G401 (cell line): ENCODE measurements at regions not wholly inside any gene's neighbourhood (a gene's known extent, or its start where the extent isn't known, plus 50 kb on each side); places are given as distances from the start of the nearest gene placed in this dataset.
"Not testable (repeated sequence)": the region's sequence is repeated elsewhere in the genome, so short reads cannot be mapped to it uniquely, and the experiment has no call there.

Experiments
- DNase-seq: peaks from one replicate; pipeline ENCODE4 v3.0.0-alpha.2; 2015; ENCODE audit warnings: low spot score
- in situ Hi-C: cut with HindIII; loops from 2 replicates; pipeline ENCODE4 v1.10.0; 2016; ENCODE audit warnings: low sequenced_read_pairs, mixed read lengths

DNA sequence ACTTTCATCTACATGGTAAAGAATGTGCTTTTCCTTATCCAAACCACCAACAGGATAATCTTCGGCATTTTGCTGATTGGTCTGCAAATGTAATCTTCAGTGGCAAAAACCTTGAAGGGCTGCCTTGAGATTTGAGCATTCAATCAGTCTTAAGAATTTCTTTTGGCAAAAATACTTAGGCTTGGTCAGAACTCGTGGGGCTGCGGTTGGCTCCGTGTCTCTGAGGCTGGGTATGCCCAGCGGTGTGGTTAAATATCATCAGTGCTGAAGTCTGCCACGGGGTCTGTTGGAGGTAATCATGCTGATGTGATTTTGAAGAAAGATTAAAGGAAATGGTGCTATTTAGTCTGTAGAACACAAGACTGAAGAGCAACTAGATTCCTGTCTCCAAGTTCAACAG is 262.6 kb downstream of the EN1 start:
- no peak for DNase-seq
- in situ Hi-C loops, result no loop called here

DNA sequence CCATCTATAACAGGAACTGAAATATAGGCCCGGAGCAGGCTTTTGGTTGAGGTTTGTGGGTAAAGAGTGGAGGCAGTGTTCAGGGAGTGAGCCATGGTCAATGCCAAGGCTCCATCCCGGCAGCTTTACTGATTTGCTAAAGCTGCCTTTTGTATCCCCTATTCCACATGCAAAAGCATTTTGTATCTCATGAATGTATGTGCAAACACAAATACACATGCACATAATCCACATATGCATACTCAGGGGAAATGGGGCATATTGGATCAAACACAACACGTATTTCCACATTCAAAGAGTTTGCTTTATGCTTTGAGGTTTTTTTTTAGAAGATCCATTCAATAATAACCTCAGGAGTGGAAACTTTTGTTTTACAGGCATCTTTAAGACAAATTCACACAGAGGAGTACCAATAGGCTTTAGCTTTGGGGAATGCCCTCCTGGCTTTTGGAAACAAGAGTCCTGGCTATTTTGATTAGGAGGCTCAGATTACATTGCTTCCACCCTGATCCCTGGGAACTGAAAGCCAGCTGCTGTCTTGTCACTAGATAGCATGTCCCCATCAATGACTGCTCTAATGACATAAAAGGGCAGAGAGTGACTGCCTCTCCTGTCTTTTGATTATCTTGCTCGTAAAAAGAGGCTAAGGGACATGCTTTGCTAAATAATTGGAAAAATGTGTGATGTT is 263.2 kb downstream of the EN1 start:
- in situ Hi-C loops, result no loop called here
- DNase-seq, result no peak

DNA sequence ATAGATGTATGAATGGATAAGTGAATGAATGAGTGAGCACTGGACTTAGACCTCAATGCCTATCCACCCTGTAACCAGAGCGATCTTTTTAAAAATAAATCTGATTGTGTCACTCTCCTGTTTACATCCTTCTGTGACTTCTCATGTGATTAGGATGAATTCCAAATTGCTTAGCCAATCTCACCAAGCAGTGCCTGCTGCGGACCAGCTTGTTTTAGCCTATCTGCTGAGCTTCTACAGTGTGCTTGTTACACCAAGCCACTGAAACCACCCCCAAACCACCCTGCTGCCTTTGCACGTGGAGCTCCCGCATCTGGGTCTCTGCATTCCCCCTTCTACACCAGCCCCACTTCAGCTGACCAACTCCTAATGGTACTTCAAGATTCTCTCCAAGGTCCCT is 265.4 kb downstream of the EN1 start:
- in situ Hi-C loops, result no loop called here

DNA sequence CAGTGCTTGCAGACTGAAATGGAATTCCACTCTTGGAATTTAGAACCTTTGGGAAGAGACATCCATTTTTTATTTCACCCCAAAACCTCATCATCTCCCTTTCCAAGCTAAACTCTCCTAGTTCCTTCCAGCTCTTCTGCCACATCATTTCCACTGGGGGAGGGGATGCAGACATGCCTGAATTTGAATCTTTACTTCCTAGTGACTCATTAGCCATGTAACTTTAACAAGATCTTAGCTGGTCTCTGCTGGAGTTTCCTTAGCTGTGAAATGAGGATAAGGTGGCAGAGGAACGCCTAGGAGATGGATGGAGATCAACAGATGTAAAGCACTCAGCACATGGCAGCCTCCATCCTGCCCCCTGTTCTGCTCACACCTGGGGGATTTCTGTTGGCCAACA is 266.8 kb downstream of the EN1 start:
- no peak for DNase-seq
- in situ Hi-C loops, result no loop called here

More for the DNA sequence above, 265.4 kb downstream of the EN1 start:
- DNase-seq, result no peak

DNA sequence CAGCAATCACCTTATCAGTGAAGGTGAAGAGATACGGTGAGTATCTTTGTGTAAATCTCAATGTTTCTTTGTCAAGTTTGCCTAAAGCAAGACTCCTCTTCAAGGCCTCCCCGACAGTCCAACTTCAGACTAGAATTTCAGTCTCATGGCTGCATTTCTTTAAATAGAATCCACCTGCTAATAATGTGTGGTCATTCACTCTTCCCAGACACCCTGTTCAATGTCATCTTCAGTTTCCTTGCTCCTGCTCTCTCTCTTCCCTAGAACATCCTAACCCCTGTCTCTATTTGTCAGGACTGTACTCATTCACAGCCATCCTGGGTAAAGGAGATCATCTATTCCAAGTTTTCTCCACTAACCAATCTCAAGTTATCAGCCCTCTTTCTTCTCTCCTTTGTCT is 267.3 kb downstream of the EN1 start:
- no peak for DNase-seq
- in situ Hi-C loops, result no loop called here

DNA sequence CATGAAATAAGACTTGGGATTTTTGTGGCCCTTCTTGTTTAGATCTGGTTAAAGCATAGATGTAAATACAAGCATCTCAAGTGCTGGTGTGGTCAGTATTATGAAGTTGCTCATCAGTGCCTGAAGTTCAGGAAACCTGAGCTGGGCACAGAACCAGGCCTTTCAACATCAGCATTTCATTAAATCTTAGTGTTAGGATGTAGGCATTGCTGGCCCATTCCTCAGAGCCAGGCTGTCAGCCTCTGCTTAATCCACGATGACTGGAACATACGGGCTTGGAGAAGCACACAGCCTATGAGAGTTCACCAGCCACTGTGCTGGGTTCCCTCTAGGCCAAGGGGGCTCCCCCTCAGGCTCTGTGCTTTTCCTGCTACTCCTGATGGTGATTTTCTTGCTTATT is 270.2 kb downstream of the EN1 start:
- in situ Hi-C loops, result no loop called here
- DNase-seq, result no peak

DNA sequence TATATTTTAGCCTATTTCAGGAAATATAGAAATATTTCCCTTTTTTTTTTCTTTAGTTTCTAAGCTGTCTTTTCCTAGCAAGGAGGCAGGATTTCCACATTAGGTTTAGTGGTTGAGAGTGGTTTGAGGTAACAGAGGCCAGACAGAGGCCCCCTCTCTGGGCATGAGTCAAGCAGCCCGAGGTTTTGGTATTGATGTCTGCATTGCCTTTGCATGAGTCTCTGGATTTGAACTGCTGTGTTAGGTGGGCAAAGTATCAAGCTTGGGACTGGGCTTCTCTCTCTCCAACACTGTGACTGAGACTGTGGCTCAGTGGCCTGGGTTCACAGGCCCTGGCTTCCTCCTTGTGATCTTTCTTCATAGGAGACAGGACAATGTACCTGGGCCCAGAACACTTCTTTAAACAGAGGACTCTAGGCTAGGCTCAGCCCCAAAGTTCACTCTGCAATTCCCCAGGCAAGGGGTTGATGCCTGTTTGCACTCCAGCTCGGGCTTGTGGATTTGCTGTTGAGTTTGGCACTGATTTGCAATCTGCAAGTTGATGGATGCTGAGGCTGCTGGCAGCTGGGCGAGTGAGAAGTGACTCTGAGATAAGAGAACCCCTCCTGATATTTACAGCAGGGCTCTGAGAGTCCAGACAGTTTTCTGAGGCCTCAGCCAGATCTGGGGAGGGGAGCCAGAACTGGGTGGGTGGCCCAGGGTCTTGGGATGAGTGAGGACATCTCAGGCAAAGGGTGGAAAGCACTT is 271.2 kb downstream of the EN1 start:
- in situ Hi-C loops, result no loop called here

DNA sequence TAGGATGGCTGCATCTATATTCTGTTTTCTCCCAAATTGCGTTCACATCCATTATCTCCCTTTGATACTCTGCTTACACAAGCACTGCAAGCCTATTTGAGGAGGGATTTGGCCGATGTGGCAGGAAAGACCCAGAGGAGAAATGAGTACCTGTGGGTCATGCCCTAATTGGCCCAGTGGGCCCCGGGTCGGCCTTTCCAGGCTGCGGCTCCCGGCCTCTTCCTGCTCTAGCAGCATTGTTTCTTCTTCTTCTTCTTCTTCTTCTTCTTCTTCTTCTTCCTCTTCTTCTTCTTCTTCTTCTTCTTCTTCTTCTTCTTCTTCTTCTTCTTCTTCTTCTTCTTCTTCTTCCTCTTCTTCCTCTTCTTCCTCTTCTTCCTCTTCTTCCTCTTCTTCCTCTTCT is 275.1 kb downstream of the EN1 start:
- in situ Hi-C loops, DNase-seq: not testable (repeated sequence)

More for the DNA sequence above, 271.2 kb downstream of the EN1 start:
- no peak for DNase-seq

DNA sequence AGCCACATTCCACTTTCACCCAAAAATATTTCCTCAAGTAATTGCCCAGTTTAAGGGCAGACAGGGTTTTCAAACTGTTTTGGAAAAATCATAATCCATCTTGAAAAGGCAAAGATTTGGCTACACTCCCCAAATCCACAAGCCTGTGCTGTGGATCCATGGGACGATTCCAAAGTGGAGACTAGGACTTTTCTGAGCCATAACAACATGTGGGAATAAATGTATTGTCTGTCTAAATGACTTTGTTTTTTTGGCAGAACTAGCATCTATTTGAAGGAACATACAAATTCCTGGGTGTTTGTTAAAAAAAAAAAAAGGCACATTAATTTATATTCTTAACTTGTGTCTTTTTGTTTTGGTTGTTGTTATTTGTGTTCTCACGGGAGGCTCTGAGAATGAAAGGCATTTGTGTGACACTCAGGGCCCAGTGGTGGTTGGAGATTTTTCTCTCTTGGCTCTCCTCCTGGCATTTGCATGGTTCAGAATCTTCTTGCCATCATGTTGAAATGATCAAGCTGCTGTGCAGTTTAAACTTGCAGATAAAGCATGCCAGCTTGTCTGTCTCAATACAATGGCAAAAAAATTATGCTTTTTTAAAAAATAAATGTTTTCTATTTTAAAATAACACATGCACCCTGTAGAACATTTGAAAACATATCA is 277.4 kb downstream of the EN1 start:
- in situ Hi-C loops, result no loop called here
- no peak for DNase-seq

DNA sequence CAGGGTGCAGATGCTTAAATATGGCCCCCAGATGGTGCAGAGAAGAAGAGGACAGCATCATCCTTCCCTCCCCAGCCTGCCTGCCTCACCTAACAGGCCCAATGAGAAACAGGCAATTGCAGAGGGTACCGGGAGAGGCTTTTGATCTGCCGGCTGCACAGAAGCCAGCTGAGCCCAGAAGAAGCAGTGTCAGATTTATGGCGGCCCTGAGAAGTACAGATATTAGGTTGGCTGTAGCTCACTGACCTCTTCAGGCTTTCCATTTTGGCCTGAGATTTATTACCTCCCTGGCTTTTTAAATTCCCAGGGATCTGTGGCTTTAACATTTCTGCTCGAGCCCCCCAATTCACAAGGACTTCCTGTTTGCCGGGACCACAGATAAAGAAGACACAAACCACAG is 278.7 kb downstream of the EN1 start:
- in situ Hi-C loops, result no loop called here
- no peak for DNase-seq

DNA sequence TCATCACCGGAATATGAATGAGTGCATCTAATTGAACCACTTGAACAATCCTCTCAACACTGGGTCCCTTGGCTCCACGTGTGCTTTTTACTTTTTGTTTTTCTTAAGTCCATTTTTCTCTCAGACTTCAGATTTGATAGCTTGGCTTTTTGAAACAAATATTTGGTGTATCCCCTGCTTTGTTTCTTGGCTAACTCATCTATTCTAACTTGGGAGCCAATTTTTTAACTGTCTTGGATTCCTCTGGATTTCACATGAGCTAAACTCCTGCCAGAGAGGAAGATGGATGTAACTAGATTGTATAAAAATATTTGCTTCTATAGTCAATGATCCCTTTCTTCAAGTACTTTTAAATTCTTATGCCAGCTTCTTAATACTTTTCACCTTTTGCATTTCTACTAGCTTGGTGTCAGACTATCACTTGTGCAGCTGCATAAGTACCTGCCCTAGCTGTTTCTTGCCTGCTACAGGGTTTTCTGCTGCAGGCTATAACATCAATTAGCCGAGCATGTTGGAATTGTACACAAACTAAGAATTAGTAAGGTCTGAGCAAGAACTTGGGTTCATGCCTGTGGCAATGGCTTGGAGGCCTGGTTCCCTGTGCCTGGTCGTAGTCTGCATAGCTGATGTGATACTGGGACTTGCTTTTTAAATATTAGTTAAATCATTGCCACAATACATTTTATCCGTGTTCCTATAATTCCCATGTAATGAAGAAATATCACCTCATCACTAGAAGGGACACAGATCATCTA is 281.5 kb downstream of the EN1 start:
- in situ Hi-C loops, result no loop called here
- DNase-seq, result no peak

DNA sequence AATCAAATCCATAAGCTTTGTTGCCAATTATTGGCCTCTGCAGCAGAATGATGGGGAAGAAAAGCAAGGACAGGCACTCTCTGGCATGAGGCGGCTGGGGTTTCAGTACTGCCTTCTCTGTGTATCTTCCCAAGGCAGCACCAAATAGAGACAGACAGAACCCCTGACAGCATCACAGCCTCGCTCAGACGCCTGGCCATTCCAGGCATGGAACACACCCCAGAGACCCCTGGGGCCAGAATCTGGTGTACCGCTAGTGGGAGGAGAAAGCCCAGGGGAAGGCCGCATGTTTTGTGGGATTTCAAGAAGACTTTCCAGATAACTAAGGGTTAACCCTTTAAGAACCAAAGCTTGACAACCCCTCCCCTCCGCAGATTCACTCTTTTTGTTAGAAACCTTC is 282.1 kb downstream of the EN1 start:
- in situ Hi-C loops, result no loop called here
- no peak for DNase-seq

DNA sequence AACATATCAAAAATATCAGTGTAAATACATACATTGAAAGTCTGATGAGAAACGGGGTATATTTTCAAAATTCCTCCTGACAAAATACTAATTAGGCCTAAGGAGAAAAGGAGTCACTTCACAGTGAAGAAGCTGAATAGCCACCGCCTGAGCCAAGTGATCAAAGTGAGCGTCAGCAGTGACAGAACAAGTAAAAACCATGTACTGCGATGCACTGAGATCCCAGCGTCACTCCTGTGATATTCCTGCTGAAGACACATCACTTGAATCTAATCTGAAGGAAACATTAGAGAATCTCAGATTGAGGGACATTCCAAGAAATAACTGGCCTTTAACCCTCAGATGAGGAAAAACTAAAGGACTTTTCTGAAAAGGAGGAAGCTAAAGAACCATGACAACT is 285.3 kb downstream of the EN1 start:
- in situ Hi-C loops, result no loop called here
- DNase-seq, result no peak

DNA sequence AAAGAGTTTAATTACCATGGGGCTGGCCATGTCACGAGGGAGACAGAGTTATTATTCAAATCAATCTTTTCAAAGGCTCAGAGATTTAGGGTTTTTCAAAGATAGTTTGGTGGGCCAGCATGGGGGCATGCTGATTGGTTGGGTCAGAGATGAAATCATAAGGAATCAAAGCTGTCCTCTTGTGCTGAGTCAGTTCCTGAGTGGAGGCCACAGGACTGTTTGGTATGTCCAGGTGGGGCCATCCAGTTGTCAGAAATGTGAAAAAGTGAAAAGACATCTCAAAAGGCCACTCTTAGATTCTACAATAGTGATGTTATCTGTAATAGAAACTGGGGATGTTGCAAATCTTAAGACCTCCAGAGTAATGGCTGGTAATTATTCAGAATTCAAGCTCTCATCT is 288.6 kb downstream of the EN1 start:
- in situ Hi-C loops, result no loop called here
- no peak for DNase-seq

DNA sequence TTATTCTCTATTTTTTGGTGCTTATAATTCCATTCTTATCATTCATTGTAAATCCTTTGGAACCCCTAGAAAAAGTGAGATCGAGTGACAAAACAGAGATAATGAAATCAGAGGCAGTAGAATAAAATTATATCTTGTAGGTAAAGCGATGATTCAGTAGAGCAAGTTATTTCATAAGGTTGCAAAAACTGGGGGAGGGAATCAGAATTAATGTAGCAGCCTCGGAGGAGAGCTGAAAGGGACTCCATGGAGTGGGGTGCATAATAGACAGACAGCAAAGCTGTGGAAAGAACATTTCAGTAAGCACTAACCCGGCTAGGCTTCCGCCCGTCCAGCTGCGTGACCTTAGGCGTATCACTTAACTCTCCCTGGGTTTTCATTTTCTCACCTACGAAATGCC is 289.7 kb downstream of the EN1 start:
- DNase-seq, result no peak
- in situ Hi-C loops, result no loop called here

DNA sequence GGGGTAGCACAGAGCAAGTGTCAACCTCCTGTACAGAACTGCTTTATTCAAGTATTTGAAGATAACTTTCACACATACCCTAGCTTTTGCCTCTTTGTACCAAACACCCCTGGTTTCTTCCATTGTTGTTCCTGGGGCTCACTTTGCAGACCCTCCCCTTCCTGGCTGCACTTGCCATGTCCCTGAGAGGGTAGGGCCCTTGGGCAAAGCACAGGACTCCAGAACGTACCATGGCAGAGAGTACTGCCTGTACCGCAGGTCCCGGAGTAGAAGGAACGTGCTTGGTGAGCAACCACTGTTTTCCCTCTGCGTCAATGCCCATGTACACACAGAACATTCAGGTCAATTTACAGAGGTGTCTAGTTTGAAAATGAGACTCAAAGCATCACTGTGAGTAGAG is 290.4 kb downstream of the EN1 start:
- in situ Hi-C loops, result no loop called here

DNA sequence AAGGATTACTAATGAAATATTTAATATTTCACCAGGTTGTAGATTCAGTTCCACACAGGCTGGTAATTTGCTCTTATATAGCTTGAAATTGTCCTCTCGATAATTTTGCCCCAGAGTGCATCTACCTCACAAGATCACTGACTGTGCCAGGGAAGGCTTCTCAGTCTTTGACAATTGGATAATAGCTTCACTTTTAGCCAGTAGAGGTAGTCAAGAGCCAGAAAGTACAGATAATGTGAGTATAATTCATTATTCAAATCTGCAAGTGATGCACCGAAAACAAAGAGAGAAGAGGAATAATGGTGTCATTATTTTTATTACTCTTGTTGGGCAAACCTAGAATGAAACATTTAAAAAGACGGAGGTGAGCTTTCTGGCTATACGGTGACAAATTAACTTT is 292.8 kb downstream of the EN1 start:
- no peak for DNase-seq
- in situ Hi-C loops, result no loop called here

More for the DNA sequence above, 290.4 kb downstream of the EN1 start:
- no peak for DNase-seq

DNA sequence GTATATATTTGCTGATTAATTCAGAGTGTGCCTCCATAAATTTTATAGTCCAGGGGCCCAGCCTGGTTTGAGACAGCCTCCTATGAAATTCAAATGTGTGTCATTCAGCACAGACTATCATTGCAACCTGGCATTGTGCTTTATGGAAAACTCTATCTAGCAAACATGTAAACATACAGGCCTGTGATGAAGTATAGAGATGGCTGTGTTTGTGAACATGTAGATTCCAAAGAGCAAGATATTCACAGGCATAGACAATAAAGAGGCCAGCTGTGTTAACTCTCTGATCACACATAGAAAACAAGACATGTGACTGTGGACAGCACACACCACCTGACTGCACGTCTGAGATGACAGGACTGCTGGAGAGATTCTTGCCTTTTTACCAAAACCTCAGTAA is 297.9 kb downstream of the EN1 start:
- in situ Hi-C loops, result no loop called here

DNA sequence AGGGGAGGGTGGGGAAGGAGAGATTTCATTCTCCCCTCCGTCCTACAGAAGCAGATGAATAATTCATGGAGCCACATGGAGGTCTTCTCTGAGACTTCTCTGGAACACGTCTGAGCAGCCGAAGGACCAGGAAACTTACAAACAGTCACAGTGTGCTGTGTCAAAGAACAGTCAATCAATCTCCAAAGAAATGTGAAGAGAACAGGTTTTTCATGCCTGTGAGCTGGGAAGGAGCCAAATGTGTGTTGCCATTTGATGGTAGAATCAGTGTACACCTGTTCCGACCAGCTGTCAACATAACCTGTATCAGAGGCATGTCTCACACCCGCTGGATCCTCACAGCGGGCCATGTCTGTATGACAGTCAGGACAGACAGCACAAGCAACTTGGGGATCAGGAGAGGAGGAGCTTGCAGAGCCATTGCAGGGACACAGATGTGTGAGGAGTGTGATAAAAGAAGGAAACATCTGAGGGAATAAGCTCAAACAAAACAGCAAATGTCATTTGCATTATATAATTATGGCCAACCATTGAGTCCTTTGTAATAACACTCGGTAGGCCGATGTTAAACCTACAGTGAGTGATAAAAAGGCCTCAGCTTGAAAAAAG is 298.5 kb downstream of the EN1 start:
- in situ Hi-C loops, result no loop called here
- DNase-seq, result no peak

More for the DNA sequence above, 297.9 kb downstream of the EN1 start:
- no peak for DNase-seq
